Chondrocyte (in vitro differentiated cells): ENCODE measurements at regions not wholly inside any gene's neighbourhood (a gene's known extent, or its start where the extent isn't known, plus 50 kb on each side); places are given as distances from the start of the nearest gene placed in this dataset.

Experiments used
- DNase-seq: peaks from one replicate; pipeline ENCODE4 v3.0.0; 2021; ENCODE audit warnings: mixed read lengths, low spot score
- H3K27ac Mint-ChIP-seq: one replicate; pipeline ENCODE4 v1.8.0; 2021; ENCODE audit warnings: mild to moderate bottlenecking, moderate library complexity, mixed read lengths; ENCODE audit not compliant: unreplicated experiment
- H3K27me3 Mint-ChIP-seq: 2 replicates; pipeline ENCODE4 v1.8.0; 2021; ENCODE audit warnings: low read depth, mixed read lengths
- H3K36me3 Mint-ChIP-seq: 2 replicates; pipeline ENCODE4 v1.8.0; 2021; ENCODE audit warnings: low read depth, mixed read lengths
- H3K4me1 Mint-ChIP-seq: 2 replicates; pipeline ENCODE4 v1.8.0; 2021; ENCODE audit warnings: low read depth, mild to moderate bottlenecking, mixed read lengths
- H3K4me3 Mint-ChIP-seq: one replicate; pipeline ENCODE4 v1.8.0; 2021; ENCODE audit warnings: mild to moderate bottlenecking, moderate library complexity, mixed read lengths; ENCODE audit not compliant: unreplicated experiment
- H3K9me3 Mint-ChIP-seq: 2 replicates; pipeline ENCODE4 v1.8.0; 2021; ENCODE audit warnings: low read depth, mixed read lengths
- TF ChIP-seq, protein P1 (sequence below): fragments of 200-600 bp; sonication (generic); IDR thresholded peaks from 2 replicates; pipeline ENCODE4 v1.5.0; 2021; ENCODE audit warnings: antibody characterized with exemption, mild to moderate bottlenecking, moderate library complexity

DNA sequence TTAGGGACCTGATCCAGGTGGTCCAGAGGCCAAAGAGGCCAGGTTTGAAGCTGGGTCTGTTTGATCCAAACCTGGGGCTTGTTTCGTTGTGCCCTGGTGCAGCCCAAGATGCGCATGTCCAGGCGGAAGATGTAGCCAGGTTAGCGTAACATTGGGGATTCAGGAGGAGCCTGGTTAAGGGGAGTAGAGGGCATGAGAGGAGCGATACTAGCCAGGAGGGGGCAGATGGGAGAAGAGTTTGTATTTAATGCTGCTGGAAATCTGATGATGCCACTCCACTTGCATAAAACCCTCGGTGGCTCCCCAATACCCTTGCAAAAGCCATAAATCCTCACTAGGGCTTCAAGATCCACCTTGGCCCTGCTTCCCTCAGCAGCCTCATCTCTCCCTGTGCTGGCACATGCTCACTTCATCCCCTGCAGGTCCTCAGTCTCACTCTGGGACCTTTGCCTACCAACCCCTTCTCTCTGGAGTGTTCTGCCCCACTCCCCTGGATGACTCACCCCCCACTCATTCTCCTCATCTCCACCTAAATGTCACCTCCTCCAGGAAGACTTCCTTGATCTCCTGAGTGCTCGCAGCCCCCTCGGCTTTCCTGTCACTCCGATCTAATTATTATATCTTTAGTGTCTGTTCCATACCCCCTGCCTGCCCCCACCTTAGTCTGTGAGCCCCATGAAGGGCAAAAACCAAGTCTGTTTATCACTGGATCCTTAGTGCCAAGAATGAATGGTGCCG is 95.9 kb downstream of the MIAT start:
- Mint-ChIP-seq H3K36me3 (peaks cover 7% of the 10 kb centered on the region), H3K4me1 (peaks cover 27% of the 10 kb centered on the region), H3K4me3 (no peak overlapping the region), H3K27me3 (no peaks in the 10 kb centered on the region), H3K9me3 (peaks cover 7% of the 10 kb centered on the region), H3K27ac (no peak overlapping the region)
- no peak for DNase-seq
- TF ChIP-seq, protein P1, sequence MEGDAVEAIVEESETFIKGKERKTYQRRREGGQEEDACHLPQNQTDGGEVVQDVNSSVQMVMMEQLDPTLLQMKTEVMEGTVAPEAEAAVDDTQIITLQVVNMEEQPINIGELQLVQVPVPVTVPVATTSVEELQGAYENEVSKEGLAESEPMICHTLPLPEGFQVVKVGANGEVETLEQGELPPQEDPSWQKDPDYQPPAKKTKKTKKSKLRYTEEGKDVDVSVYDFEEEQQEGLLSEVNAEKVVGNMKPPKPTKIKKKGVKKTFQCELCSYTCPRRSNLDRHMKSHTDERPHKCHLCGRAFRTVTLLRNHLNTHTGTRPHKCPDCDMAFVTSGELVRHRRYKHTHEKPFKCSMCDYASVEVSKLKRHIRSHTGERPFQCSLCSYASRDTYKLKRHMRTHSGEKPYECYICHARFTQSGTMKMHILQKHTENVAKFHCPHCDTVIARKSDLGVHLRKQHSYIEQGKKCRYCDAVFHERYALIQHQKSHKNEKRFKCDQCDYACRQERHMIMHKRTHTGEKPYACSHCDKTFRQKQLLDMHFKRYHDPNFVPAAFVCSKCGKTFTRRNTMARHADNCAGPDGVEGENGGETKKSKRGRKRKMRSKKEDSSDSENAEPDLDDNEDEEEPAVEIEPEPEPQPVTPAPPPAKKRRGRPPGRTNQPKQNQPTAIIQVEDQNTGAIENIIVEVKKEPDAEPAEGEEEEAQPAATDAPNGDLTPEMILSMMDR, result peak; percentile 19

DNA sequence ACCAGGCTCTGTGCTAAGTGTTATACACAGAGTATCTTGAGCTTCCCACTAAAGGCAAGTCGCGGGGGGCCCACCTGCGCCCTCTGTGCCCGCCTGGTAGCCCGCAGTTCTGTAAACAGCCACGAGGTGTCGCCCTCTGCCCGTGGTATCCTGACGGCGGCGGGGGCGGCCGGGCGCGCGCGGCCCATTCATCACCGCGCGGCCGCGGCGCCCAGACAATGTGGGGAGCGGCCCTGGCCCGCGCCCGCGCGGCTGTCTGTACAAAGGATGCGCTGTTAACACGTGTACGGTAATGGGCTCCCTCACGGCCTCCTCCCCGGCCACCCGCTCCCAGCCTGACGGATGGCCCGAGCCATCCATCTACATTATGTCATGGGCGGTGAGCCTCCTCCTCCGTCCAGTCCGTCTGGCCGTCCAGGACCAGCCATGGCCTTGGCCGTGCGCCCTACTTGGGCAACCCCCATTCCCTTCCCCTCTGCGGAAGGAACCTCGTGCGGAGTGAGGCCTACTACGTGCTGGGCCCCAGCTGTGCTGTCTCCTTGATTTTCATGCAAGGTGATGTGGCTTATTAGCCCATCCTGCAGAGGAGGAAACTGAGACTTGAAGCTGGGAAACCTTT is 99.4 kb downstream of the MIAT start:
- Mint-ChIP-seq H3K9me3 (peaks cover 7% of the 10 kb centered on the region), H3K27me3 (no peaks in the 10 kb centered on the region), H3K27ac (peak overlapping the region; percentile 36), H3K36me3 (peaks cover 4% of the 10 kb centered on the region), H3K4me3 (peak overlapping the region; percentile 25), H3K4me1 (peaks cover 16% of the 10 kb centered on the region)
- TF ChIP-seq, protein P1, result peak; percentile 99
- DNase-seq, result no peak

- no peak for DNase-seq
- TF ChIP-seq, protein P1, result no peak
- Mint-ChIP-seq H3K4me3 (no peak overlapping the region), H3K36me3 (peaks cover 4% of the 10 kb centered on the region), H3K9me3 (peaks cover 7% of the 10 kb centered on the region), H3K27ac (no peak overlapping the region), H3K27me3 (no peaks in the 10 kb centered on the region), H3K4me1 (peaks cover 16% of the 10 kb centered on the region)
These were observed 100.1 kb downstream of the MIAT start for GRCh38 chr22:26757496-26757895.

- no peak overlapping the region for H3K4me3 Mint-ChIP-seq
- TF ChIP-seq, protein P1, result no peak
- H3K9me3 Mint-ChIP-seq, result peaks cover 7% of the 10 kb centered on the region
- H3K4me1 Mint-ChIP-seq, result peaks cover 19% of the 10 kb centered on the region
- DNase-seq, result no peak
- no peak overlapping the region for H3K27ac Mint-ChIP-seq
- H3K36me3 Mint-ChIP-seq, result peaks cover 3% of the 10 kb centered on the region
- no peaks in the 10 kb centered on the region for H3K27me3 Mint-ChIP-seq
These were observed 105.4 kb downstream of the MIAT start for GRCh38 chr22:26762503-26763472.
